ENCODE measurements at regions not wholly inside any gene's neighbourhood (a gene's known extent, or its start where the extent isn't known, plus 50 kb on each side); places are given as distances from the start of the nearest gene placed in this dataset.

GRCh38 chr4:123162859-123163258 is 233.7 kb upstream of the SPRY1 start:
- H3K4me1 ChIP-seq: peaks cover 0 to 3% (median 0%) of the 10 kb centered on the region in 4 donors
- intact Hi-C loops (cut with DNase I; ENCODE audit: low total_unique reads): no loop called here
- no peaks in the 10 kb centered on the region for H3K9me3 ChIP-seq
- no peak for DNase-seq
- H3K27ac ChIP-seq: no peak overlapping the region
- no peaks in the 10 kb centered on the region for H3K36me3 ChIP-seq
- H3K27me3 ChIP-seq: no peaks in the 10 kb centered on the region
- TF ChIP-seq CTCF (IDR thresholded peaks at IDR 0.05): no peak
- no peak overlapping the region for H3K4me3 ChIP-seq

GRCh38 chr4:123163501-123163900 is 233.1 kb upstream of the SPRY1 start:
- intact Hi-C loops (cut with DNase I; ENCODE audit: low total_unique reads): no loop called here
- Histone ChIP-seq H3K4me3 (no peak overlapping the region), H3K27me3 (no peaks in the 10 kb centered on the region)

GRCh38 chr4:123166023-123166422 is 230.6 kb upstream of the SPRY1 start:
- Histone ChIP-seq H3K27ac (no peak overlapping the region), H3K4me3 (no peak overlapping the region), H3K9me3 (no peaks in the 10 kb centered on the region), H3K4me1 (peaks cover 0 to 3% (median 0%) of the 10 kb centered on the region in 4 donors), H3K36me3 (no peaks in the 10 kb centered on the region), H3K27me3 (no peaks in the 10 kb centered on the region)
- TF ChIP-seq CTCF (IDR thresholded peaks at IDR 0.05): no peak
- intact Hi-C loops (cut with DNase I; ENCODE audit: low total_unique reads): no loop called here
- no peak for DNase-seq

More at GRCh38 chr4:123163501-123163900, 233.1 kb upstream of the SPRY1 start:
- no peaks in the 10 kb centered on the region for H3K36me3 ChIP-seq
- no peaks in the 10 kb centered on the region for H3K9me3 ChIP-seq
- peaks cover 0 to 3% (median 0%) of the 10 kb centered on the region in 4 donors for H3K4me1 ChIP-seq
- no peak for DNase-seq
- no peak overlapping the region for H3K27ac ChIP-seq
- no peak for TF ChIP-seq CTCF (IDR thresholded peaks at IDR 0.05)

- Histone ChIP-seq H3K27me3 (no peaks in the 10 kb centered on the region), H3K4me1 (peaks cover 0 to 3% (median 0%) of the 10 kb centered on the region in 4 donors), H3K36me3 (no peaks in the 10 kb centered on the region), H3K9me3 (no peaks in the 10 kb centered on the region), H3K4me3 (no peak overlapping the region), H3K27ac (no peak overlapping the region)
- no peak for DNase-seq
- no peak for TF ChIP-seq CTCF (IDR thresholded peaks at IDR 0.05)
- intact Hi-C loops (cut with DNase I; ENCODE audit: low total_unique reads): no loop called here
These were observed 228.7 kb upstream of the SPRY1 start for GRCh38 chr4:123167931-123168330.

GRCh38 chr4:123168812-123169211 is 227.8 kb upstream of the SPRY1 start:
- no peaks in the 10 kb centered on the region for H3K9me3 ChIP-seq
- H3K4me1 ChIP-seq: no peaks in the 10 kb centered on the region
- intact Hi-C loops (cut with DNase I; ENCODE audit: low total_unique reads): no loop called here
- no peak overlapping the region for H3K27ac ChIP-seq
- no peak for DNase-seq
- TF ChIP-seq CTCF (IDR thresholded peaks at IDR 0.05): no peak
- no peaks in the 10 kb centered on the region for H3K36me3 ChIP-seq
- no peak overlapping the region for H3K4me3 ChIP-seq
- H3K27me3 ChIP-seq: no peaks in the 10 kb centered on the region

- DNase-seq: no peak
- H3K9me3 ChIP-seq: no peaks in the 10 kb centered on the region
- H3K27ac ChIP-seq: no peak overlapping the region
These were observed 225.8 kb upstream of the SPRY1 start for GRCh38 chr4:123170843-123171242.

More at GRCh38 chr4:123170843-123171242, 225.8 kb upstream of the SPRY1 start:
- intact Hi-C loops (cut with DNase I; ENCODE audit: low total_unique reads): no loop called here
- H3K4me1 ChIP-seq: no peaks in the 10 kb centered on the region
- H3K36me3 ChIP-seq: no peaks in the 10 kb centered on the region
- TF ChIP-seq CTCF (IDR thresholded peaks at IDR 0.05): no peak
- H3K27me3 ChIP-seq: no peaks in the 10 kb centered on the region
- H3K4me3 ChIP-seq: no peak overlapping the region
